ENCODE measurements at regions not wholly inside any gene's neighbourhood (a gene's known extent, or its start where the extent isn't known, plus 50 kb on each side); places are given as distances from the start of the nearest gene placed in this dataset.

DNA sequence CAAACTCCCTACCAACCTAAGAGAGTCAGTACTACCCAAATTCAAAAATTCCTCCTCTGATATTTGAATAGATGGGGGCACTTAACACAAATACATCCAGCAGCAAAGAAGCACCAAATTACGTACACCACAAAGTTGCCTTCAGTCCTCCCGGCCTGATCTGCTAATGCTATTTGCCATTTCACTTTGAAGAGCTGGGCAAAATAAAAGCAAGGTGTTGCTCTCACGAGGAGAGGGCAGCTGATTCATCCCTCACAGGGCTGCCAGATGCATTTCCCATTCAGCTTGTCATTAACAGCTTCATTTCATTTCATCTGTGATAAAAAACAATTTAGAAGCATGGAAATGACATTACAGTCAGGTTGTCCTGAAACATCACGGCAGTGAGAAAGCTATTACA, 283.4 kb upstream of the VEPH1 start:
- in situ Hi-C loops (cut with MboI) = no loop called here
- POLR2A ChIA-PET = no interaction called here

More for the DNA sequence above, 283.4 kb upstream of the VEPH1 start:
- Histone ChIP-seq H3K36me3 (ENCODE audit: control insufficient read depth, insufficient read depth, low read length) (no peaks in the 10 kb centered on the region), H3K9me1 (ENCODE audit: control insufficient read depth, insufficient read depth, low read length) (no peaks in the 10 kb centered on the region), H3K27me3 (ENCODE audit: control insufficient read depth in 2 of 2, insufficient read depth in 2 of 2, low read length in 2 of 2) (no peaks in the 10 kb centered on the region), H2AFZ (ENCODE audit: low read depth, low read length) (no peak overlapping the region), H3K9me3 (replicated peaks; ENCODE audit: control insufficient read depth, insufficient read depth, low read depth, low read length) (no peaks in the 10 kb centered on the region), H3K9ac (ENCODE audit: insufficient read depth in 1 of 2, low read depth in 2 of 2, low read length in 2 of 2) (no peak overlapping the region), H3K4me1 (replicated peaks in 1 of 2; ENCODE audit: control insufficient read depth in 2 of 2, insufficient read depth in 2 of 2, low read length in 2 of 2) (no peaks in the 10 kb centered on the region; a peak in 1 of 5 replicates), H3K4me2 (ENCODE audit: insufficient read depth, low read length) (no peak overlapping the region), H4K20me1 (replicated peaks; ENCODE audit: control insufficient read depth, insufficient read depth, low read length) (no peaks in the 10 kb centered on the region), H3K79me2 (ENCODE audit: control insufficient read depth, insufficient read depth, low read length) (no peaks in the 10 kb centered on the region), H3K27ac (ENCODE audit: extremely low read depth, low read depth, low read length) (no peak overlapping the region), H3K4me3 (no peak overlapping the region)
- no peak for TF ChIP-seq POLR2B (IDR thresholded peaks at IDR 0.05; ENCODE audit: low read depth, partially characterized antibody)
- no peak for TF ChIP-seq SRSF7 (optimal IDR thresholded peaks at IDR 0.05; ENCODE audit: low read depth, low read length)
- TF ChIP-seq THRA (IDR thresholded peaks at IDR 0.05) = no peak
- no peak for TF ChIP-seq ZNF277 (CRISPR knock-in tag; IDR thresholded peaks at IDR 0.05; ENCODE audit: borderline replicate concordance)
- no peak for TF ChIP-seq MCM5 (IDR thresholded peaks at IDR 0.05; ENCODE audit: low read depth)
- TF ChIP-seq TCF7L2 (IDR thresholded peaks at IDR 0.05; ENCODE audit: low read depth, low read length) = no peak
- no peak for TF ChIP-seq NFE2 (IDR thresholded peaks at IDR 0.05; ENCODE audit: low read depth)
- no peak for TF ChIP-seq MYNN (IDR thresholded peaks at IDR 0.05)
- no peak for TF ChIP-seq MYNN (CRISPR knock-in tag; IDR thresholded peaks at IDR 0.05)
- TF ChIP-seq, protein P1, sequence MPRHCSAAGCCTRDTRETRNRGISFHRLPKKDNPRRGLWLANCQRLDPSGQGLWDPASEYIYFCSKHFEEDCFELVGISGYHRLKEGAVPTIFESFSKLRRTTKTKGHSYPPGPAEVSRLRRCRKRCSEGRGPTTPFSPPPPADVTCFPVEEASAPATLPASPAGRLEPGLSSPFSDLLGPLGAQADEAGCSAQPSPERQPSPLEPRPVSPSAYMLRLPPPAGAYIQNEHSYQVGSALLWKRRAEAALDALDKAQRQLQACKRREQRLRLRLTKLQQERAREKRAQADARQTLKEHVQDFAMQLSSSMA (CRISPR knock-in tag; IDR thresholded peaks at IDR 0.05) = no peak
- no peak for TF ChIP-seq HIVEP1 (CRISPR knock-in tag; IDR thresholded peaks at IDR 0.05)
- no peak for TF ChIP-seq FOXA1 (IDR thresholded peaks at IDR 0.05; ENCODE audit: borderline replicate concordance)
- TF ChIP-seq EWSR1 (IDR thresholded peaks at IDR 0.05; ENCODE audit: borderline replicate concordance, low read depth, partially characterized antibody) = no peak
- TF ChIP-seq ZNF124 (CRISPR knock-in tag; IDR thresholded peaks at IDR 0.05) = no peak
- no peak for TF ChIP-seq ZNF133 (CRISPR knock-in tag; IDR thresholded peaks at IDR 0.05)
- no peak for TF ChIP-seq DNMT1 (IDR thresholded peaks at IDR 0.05)
- TF ChIP-seq ZNF232 (CRISPR knock-in tag; IDR thresholded peaks at IDR 0.05) = no peak
- no peak for TF ChIP-seq CHD2 (IDR thresholded peaks at IDR 0.05; ENCODE audit: low read depth, low read length)
- no peak for TF ChIP-seq NCOR1 (IDR thresholded peaks at IDR 0.05)
- TF ChIP-seq PRMT5 (CRISPR knock-in tag; IDR thresholded peaks at IDR 0.05) = no peak
- TF ChIP-seq HOMEZ (CRISPR knock-in tag; IDR thresholded peaks at IDR 0.05) = no peak
- WGBS (ENCODE audit: insufficient coverage, low coverage, missing lambda C conversion rate) = 0% methylated on average over 4 of the region's 4 CpGs
- no peak for ATAC-seq
- FAIRE-seq = no peak
- no peak for DNase-seq (ENCODE audit: extremely low read depth in 1 of 4, low spot score in 3 of 4)
- CTCF ChIA-PET (ENCODE audit: low intra/inter-chr PET ratio) = no interaction called here
- intact Hi-C loops (cut with micrococcal nuclease) = no loop called here
- BruUV-seq (replicated peaks) = no TSS peak
